ENCODE measurements at regions not wholly inside any gene's neighbourhood (a gene's known extent, or its start where the extent isn't known, plus 50 kb on each side); places are given as distances from the start of the nearest gene placed in this dataset.

GRCh38 chr11:34564406-34564805 lies 50.8 kb upstream of the ELF5 start:
- DNase-seq = no peak

- no peak for DNase-seq
Observed at GRCh38 chr11:34564807-34565241, 51.2 kb upstream of the ELF5 start.

- DNase-seq = no peak
Observed at GRCh38 chr11:34565417-34566207, 52.0 kb upstream of the ELF5 start.

GRCh38 chr11:34566208-34566551 lies 52.6 kb upstream of the ELF5 start:
- DNase-seq = no peak

- no peak for DNase-seq
Observed at GRCh38 chr11:34566736-34567135, 53.1 kb upstream of the ELF5 start.

GRCh38 chr11:34567733-34568132 lies 53.2 kb upstream of the EHF start:
- no peak for DNase-seq

GRCh38 chr11:34570584-34570983 lies 50.3 kb upstream of the EHF start:
- DNase-seq = peak; percentile 79
